ENCODE measurements at regions not wholly inside any gene's neighbourhood (a gene's known extent, or its start where the extent isn't known, plus 50 kb on each side); places are given as distances from the start of the nearest gene placed in this dataset.

- TF ChIP-seq, protein P1, sequence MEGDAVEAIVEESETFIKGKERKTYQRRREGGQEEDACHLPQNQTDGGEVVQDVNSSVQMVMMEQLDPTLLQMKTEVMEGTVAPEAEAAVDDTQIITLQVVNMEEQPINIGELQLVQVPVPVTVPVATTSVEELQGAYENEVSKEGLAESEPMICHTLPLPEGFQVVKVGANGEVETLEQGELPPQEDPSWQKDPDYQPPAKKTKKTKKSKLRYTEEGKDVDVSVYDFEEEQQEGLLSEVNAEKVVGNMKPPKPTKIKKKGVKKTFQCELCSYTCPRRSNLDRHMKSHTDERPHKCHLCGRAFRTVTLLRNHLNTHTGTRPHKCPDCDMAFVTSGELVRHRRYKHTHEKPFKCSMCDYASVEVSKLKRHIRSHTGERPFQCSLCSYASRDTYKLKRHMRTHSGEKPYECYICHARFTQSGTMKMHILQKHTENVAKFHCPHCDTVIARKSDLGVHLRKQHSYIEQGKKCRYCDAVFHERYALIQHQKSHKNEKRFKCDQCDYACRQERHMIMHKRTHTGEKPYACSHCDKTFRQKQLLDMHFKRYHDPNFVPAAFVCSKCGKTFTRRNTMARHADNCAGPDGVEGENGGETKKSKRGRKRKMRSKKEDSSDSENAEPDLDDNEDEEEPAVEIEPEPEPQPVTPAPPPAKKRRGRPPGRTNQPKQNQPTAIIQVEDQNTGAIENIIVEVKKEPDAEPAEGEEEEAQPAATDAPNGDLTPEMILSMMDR (conservative IDR thresholded peaks at IDR 0.05; ENCODE audit: low read length), result no peak
- TF ChIP-seq EZH2phosphoT487 (IDR thresholded peaks at IDR 0.05; ENCODE audit: borderline replicate concordance), result no peak
Observed at GRCh38 chr17:33970279-33970678, 284.8 kb upstream of the CCL2 start.

Data from Loucy (cell line).